Mammary epithelial cell (primary cell): ENCODE measurements at regions not wholly inside any gene's neighbourhood (a gene's known extent, or its start where the extent isn't known, plus 50 kb on each side); places are given as distances from the start of the nearest gene placed in this dataset.

Source experiments
- CTCF ChIP-seq, 2 donors: IDR thresholded peaks in 1 of 2; conservative IDR thresholded peaks in 1 of 2; 2 replicates each; pipeline ENCODE4 v1.5.1; 2011 to 2012; ENCODE audit warnings: inconsistent platforms in 2 of 2, low read length in 2 of 2, mild to moderate bottlenecking in 2 of 2, control low read depth in 1 of 2, low read depth in 1 of 2; ENCODE audit not compliant: insufficient read depth in 1 of 2; ENCODE audit errors: extremely low read depth in 1 of 2
- EZH2 ChIP-seq: IDR thresholded peaks from 2 replicates; pipeline ENCODE4 v1.6.1; 2012; ENCODE audit warnings: low read length, inconsistent platforms, borderline replicate concordance

GRCh38 chr18:73690222-73690621 is 457.4 kb downstream of the FBXO15 start:
- TF ChIP-seq CTCF (conservative IDR thresholded peaks at IDR 0.05 in 1 of 2, IDR thresholded peaks at IDR 0.05 in 1 of 2; ENCODE audit: extremely low read depth in 1 of 2, insufficient read depth in 1 of 2, low read depth in 1 of 2, low read length in 2 of 2) (no peak), EZH2 (no peak)
